ENCODE measurements at regions not wholly inside any gene's neighbourhood (a gene's known extent, or its start where the extent isn't known, plus 50 kb on each side); places are given as distances from the start of the nearest gene placed in this dataset.

- TF ChIP-seq ETV6 (CRISPR knock-in tag; IDR thresholded peaks at IDR 0.05) (no peak), JUN (CRISPR knock-in tag; IDR thresholded peaks at IDR 0.05) (no peak)
Measured at GRCh38 chr16:16983582-16983981, 487.2 kb downstream of the XYLT1 start.

All from WTC11 (cell line).